Heart left ventricle (tissue), 16 donors: ENCODE measurements at regions not wholly inside any gene's neighbourhood (a gene's known extent, or its start where the extent isn't known, plus 50 kb on each side); places are given as distances from the start of the nearest gene placed in this dataset.

Source experiments
- ATAC-seq, 4 donors: fragments of 200-7000 bp; cut with Tn5 transposase; one replicate each; pipeline ENCODE4 v1.9.1; 2020 to 2022; ENCODE audit warnings: moderate library complexity in 4 of 4, mild to moderate bottlenecking in 3 of 4, moderate number of reproducible peaks in 1 of 4
- DNase-seq, 5 donors: peaks; one replicate each; pipeline ENCODE4 v3.0.0-alpha.2; 2020
- H3K27ac ChIP-seq, 12 donors: fragments of 200-600 bp; sonication (generic) in 4 of 12; one replicate each; pipeline versions ENCODE4 v1.5.0 to v1.8.0; 2016 to 2022; ENCODE audit warnings: mild to moderate bottlenecking in 2 of 12
- H3K27me3 ChIP-seq, 9 donors: fragments of 200-600 bp; sonication (generic) in 2 of 9; one replicate each; pipeline versions ENCODE4 v1.5.1 to v1.8.0; 2016 to 2022; ENCODE audit warnings: mild to moderate bottlenecking in 3 of 9
- H3K36me3 ChIP-seq, 9 donors: fragments of 200-600 bp; sonication (generic) in 2 of 9; one replicate each; pipeline versions ENCODE4 v1.5.0 to v1.8.0; 2018 to 2022; ENCODE audit warnings: mild to moderate bottlenecking in 2 of 9
- H3K4me1 ChIP-seq, 12 donors: fragments of 200-600 bp; sonication (generic) in 4 of 12; one replicate each; pipeline versions ENCODE4 v1.5.0 to v1.8.0; 2016 to 2022; ENCODE audit warnings: mild to moderate bottlenecking in 3 of 12
- H3K4me3 ChIP-seq, 12 donors: fragments of 200-600 bp; sonication (generic) in 4 of 12; one replicate each; pipeline versions ENCODE4 v1.5.0 to v1.8.0; 2017 to 2022; ENCODE audit warnings: mild to moderate bottlenecking in 9 of 12, moderate library complexity in 4 of 12
- H3K9me3 ChIP-seq, 12 donors: fragments of 200-600 bp; sonication (generic) in 4 of 12; one replicate each; pipeline versions ENCODE4 v1.5.0 to v1.8.0; 2016 to 2022; ENCODE audit warnings: mild to moderate bottlenecking in 1 of 12
- POLR2A ChIP-seq, 2 donors: fragments of 450-650 bp; IDR thresholded peaks; one replicate each; pipeline ENCODE4 v1.6.1; 2017; ENCODE audit warnings: antibody characterized with exemption in 2 of 2, mild to moderate bottlenecking in 2 of 2, moderate library complexity in 2 of 2
- WGBS, 4 donors: extraction: QIAGEN DNeasy Blood & Tissue Kit in 2 of 4; methylation state at CpG; one replicate each; pipeline versions ENCODE4 v1.1.5 to v1.1.7; 2013 to 2018; 5-methylcytosine and 5-hydroxymethylcytosine counted together
- intact Hi-C, 10 donors: fragments of 100-400 bp; cut with DNase I; formaldehyde crosslinking; loops; one replicate each; pipeline versions ENCODE4 v1.11.1 to v1.14.2; 2022
- TF ChIP-seq, protein P1 (sequence below), 12 donors: fragments of 200-600 bp; sonication (generic) in 4 of 12; IDR thresholded peaks; one replicate each; pipeline versions ENCODE4 v1.5.0 to v1.8.0; 2018 to 2022; ENCODE audit warnings: antibody characterized with exemption in 12 of 12, mild to moderate bottlenecking in 5 of 12
- donor health status: ischemic (EF 13 %, LVEDD 7.1; RV severe dilation, severe dysfunction).
- donor health status: healthy with polysubstance abuse.
- donor health status: DM: no; HTN: yes; CAD: no.
- donor health status: DM: no; HTN: no; CAD: no.
- donor health status: ischemic (EF 25% LVEDD 6.9; RV normal size, moderate dysfunction).
- donor health status: ischemic (EF 25% LVEDD 5.7; RV mildly dilated, moderate dysfunction).
- donor health status: healthy.
- donor health status: DM: yes; HTN: yes; CAD: no.
- donor health status: ischemic (EF 35%, LVEDD 5.7; RV mildly dilated, moderate dysfunction).
- donor health status: nonischemic (EF 11% LVEDD 7.7; RV severe dilation, severe dysfunction).
- donor health status: DM: yes; HTN: yes; CAD: no.
- donor health status: PGD.
- donor health status: ischemic (EF 29% LVEDD 5.4; RV normal size, mild dysfunction).
- donor health status: nonischemic (EF 23%, LVEDD 6.1; RV moderate dilation, normal function).

DNA sequence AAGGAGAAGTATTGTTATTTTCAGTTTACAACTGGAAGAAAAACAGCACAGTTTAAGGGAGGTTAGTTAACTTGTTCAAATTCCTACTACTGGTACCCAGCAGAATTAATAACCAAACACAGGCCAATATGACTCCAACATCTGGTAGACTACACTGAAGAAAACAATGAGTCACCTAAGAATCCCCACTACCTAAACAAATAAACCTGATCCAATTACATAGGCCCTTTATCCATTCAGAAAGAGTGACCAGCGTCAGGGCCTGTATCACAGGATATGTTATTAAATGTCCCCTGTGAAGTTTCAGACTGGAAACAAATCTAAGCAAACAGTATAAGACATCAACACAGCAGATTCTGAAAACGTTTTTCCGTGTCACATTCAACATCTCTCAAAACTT, 492.5 kb upstream of the INTU start:
- Histone ChIP-seq H3K27me3 (no peaks in the 10 kb centered on the region), H3K36me3 (no peaks in the 10 kb centered on the region), H3K4me3 (no peak overlapping the region), H3K4me1 (peaks cover 0 to 2% (median 0%) of the 10 kb centered on the region in 12 donors), H3K9me3 (no peaks in the 10 kb centered on the region), H3K27ac (no peak overlapping the region)
- intact Hi-C loops = no loop called here
- TF ChIP-seq POLR2A (IDR thresholded peaks at IDR 0.05) = no peak
- TF ChIP-seq, protein P1, sequence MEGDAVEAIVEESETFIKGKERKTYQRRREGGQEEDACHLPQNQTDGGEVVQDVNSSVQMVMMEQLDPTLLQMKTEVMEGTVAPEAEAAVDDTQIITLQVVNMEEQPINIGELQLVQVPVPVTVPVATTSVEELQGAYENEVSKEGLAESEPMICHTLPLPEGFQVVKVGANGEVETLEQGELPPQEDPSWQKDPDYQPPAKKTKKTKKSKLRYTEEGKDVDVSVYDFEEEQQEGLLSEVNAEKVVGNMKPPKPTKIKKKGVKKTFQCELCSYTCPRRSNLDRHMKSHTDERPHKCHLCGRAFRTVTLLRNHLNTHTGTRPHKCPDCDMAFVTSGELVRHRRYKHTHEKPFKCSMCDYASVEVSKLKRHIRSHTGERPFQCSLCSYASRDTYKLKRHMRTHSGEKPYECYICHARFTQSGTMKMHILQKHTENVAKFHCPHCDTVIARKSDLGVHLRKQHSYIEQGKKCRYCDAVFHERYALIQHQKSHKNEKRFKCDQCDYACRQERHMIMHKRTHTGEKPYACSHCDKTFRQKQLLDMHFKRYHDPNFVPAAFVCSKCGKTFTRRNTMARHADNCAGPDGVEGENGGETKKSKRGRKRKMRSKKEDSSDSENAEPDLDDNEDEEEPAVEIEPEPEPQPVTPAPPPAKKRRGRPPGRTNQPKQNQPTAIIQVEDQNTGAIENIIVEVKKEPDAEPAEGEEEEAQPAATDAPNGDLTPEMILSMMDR (IDR thresholded peaks at IDR 0.05) = no peak
- no peak for DNase-seq
- no peak for ATAC-seq
- WGBS, 4 donors = 73 to 81% (median 80%) methylated on average over 3 of the region's 3 CpGs

DNA sequence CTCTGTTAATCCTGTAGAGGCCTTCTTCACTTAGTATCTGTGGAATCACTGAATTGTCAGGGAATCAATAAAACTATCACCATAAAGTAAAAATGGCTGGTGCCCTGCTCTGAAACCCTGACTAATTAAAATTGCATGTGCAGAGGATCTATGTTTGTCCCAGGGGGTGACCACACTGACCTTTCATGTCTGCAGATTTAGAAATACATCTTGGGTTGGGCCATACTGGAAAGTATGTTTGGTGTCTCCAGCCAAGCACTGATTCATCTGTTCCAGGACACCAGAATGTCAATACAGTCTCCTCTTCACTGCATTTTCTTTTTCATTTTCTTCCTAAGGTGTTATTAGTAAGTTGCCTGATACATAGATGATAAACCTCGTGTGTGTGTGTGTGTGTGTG, 490.9 kb upstream of the INTU start:
- Histone ChIP-seq H3K27ac (no peak overlapping the region), H3K4me3 (no peak overlapping the region), H3K4me1 (peaks cover 0 to 2% (median 0%) of the 10 kb centered on the region in 12 donors), H3K9me3 (no peaks in the 10 kb centered on the region), H3K36me3 (no peaks in the 10 kb centered on the region), H3K27me3 (no peaks in the 10 kb centered on the region)
- TF ChIP-seq, protein P1 (IDR thresholded peaks at IDR 0.05) = no peak
- TF ChIP-seq POLR2A (IDR thresholded peaks at IDR 0.05) = no peak
- WGBS, 4 donors = 38 to 59% (median 52%) methylated on average over 1 of the region's 1 CpG
- peak in 1 of 4 donors; percentile 33 for ATAC-seq
- intact Hi-C loops = no loop called here
- DNase-seq = no peak

- TF ChIP-seq POLR2A (IDR thresholded peaks at IDR 0.05) = no peak
- TF ChIP-seq, protein P1 (IDR thresholded peaks at IDR 0.05) = no peak
- H3K27me3 ChIP-seq = no peaks in the 10 kb centered on the region
- WGBS, 4 donors = 58 to 64% (median 60%) methylated on average over 5 of the region's 5 CpGs
- H3K4me1 ChIP-seq = no peaks in the 10 kb centered on the region
- no peak for DNase-seq
- no peak overlapping the region for H3K4me3 ChIP-seq
- no peak for ATAC-seq
- peak overlapping the region in 1 of 12 donors; percentile 8 for H3K27ac ChIP-seq
- H3K9me3 ChIP-seq = no peaks in the 10 kb centered on the region
- intact Hi-C loops = no loop called here
- H3K36me3 ChIP-seq = no peaks in the 10 kb centered on the region
Observed at GRCh38 chr4:127143460-127144195, 489.1 kb upstream of the INTU start.

DNA sequence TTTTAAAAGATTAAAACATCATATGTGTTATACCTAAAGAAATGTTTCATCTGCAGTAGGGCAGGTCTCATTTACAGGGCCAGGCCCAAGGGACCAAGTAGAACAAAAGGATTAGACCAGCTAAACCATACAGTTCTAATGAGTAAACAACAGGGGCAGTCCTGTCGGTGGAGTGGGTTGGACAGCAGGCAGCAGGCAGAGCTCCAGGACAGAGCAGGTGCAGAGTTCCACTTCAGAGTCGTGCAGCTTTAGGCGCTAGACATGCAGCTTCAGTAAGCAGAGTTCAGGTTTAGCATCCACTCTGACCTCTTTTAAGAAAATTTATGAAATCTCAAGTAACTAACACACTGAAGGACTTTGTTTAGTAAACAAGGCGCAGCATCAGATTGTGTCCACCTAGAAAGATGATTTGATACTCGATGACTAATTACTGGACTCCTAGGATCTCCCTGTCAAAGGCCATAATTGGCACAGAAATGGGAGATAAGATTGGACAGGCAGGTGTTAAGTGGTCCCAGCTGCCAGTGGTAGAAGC, 487.7 kb upstream of the INTU start:
- Histone ChIP-seq H3K4me1 (no peaks in the 10 kb centered on the region), H3K9me3 (no peaks in the 10 kb centered on the region), H3K27me3 (no peaks in the 10 kb centered on the region), H3K4me3 (no peak overlapping the region), H3K27ac (no peak overlapping the region), H3K36me3 (no peaks in the 10 kb centered on the region)
- no peak for ATAC-seq
- WGBS, 4 donors = 71 to 82% (median 75%) methylated on average over 5 of the region's 5 CpGs
- no peak for DNase-seq
- TF ChIP-seq, protein P1 (IDR thresholded peaks at IDR 0.05) = no peak
- TF ChIP-seq POLR2A (IDR thresholded peaks at IDR 0.05) = no peak
- intact Hi-C loops = no loop called here
